ENCODE measurements at regions not wholly inside any gene's neighbourhood (a gene's known extent, or its start where the extent isn't known, plus 50 kb on each side); places are given as distances from the start of the nearest gene placed in this dataset.

GRCh38 chr16:86891631-86892030 is 313.3 kb downstream of the FOXL1 start:
- no peak for TF ChIP-seq CTCF (conservative IDR thresholded peaks at IDR 0.05; ENCODE audit: low read depth, low read length)
- TF ChIP-seq EZH2 (IDR thresholded peaks at IDR 0.05; ENCODE audit: borderline replicate concordance, low read depth, low read length, poor library complexity, severe bottlenecking): no peak
